Keratinocyte (primary cell): ENCODE measurements at regions not wholly inside any gene's neighbourhood (a gene's known extent, or its start where the extent isn't known, plus 50 kb on each side); places are given as distances from the start of the nearest gene placed in this dataset.

Experiments
- DNase-seq: peaks from one replicate; pipeline ENCODE4 v3.0.0-alpha.2; 2011; ENCODE audit warnings: low read depth, missing footprints, low spot score
- FAIRE-seq: peaks from 2 replicates; lab custom pipeline; 2011; peaks lifted over from hg19 to GRCh38; lab: Jason Lieb, UNC
- H2AFZ ChIP-seq: 2 replicates; pipeline ENCODE4 v1.6.0; 2012; ENCODE audit warnings: low read length, control low read depth, inconsistent platforms; ENCODE audit not compliant: control insufficient read depth
- H3K27ac ChIP-seq: 2 replicates; pipeline ENCODE4 v1.5.1; 2011; ENCODE audit warnings: low read length; ENCODE audit not compliant: control insufficient read depth, insufficient read depth
- H3K27me3 ChIP-seq: 3 replicates; pipeline ENCODE4 v1.6.0; 2011; ENCODE audit warnings: low read length; ENCODE audit not compliant: control insufficient read depth, insufficient read depth; ENCODE audit errors: extremely low read depth
- H3K36me3 ChIP-seq, 2 experiments: 2 replicates in 1 of 2; 3 replicates in 1 of 2; pipeline ENCODE4 v1.5.1; 2011; ENCODE audit warnings: low read length in 2 of 2, mild to moderate bottlenecking in 1 of 2; ENCODE audit not compliant: control insufficient read depth in 2 of 2, insufficient read depth in 2 of 2; ENCODE audit errors: extremely low read depth in 1 of 2
- H3K4me1 ChIP-seq: 3 replicates; pipeline ENCODE4 v1.5.1; 2011; ENCODE audit warnings: low read length; ENCODE audit not compliant: control insufficient read depth, insufficient read depth; ENCODE audit errors: extremely low read depth
- H3K4me2 ChIP-seq: 3 replicates; pipeline ENCODE4 v1.6.0; 2011; ENCODE audit warnings: low read depth, low read length; ENCODE audit not compliant: control insufficient read depth, insufficient read depth; ENCODE audit errors: extremely low read depth
- H3K4me3 ChIP-seq, 3 experiments: fragments of 200-600 bp in 1 of 3; sonication (generic) in 1 of 3; 2 replicates in 2 of 3; 3 replicates in 1 of 3; pipeline ENCODE4 v1.5.1; 2011 to 2016; ENCODE audit warnings: low read length in 3 of 3, mild to moderate bottlenecking in 3 of 3, control low read depth in 2 of 3, inconsistent platforms in 1 of 3, low read depth in 1 of 3, mixed read lengths in 1 of 3, mixed run types in 1 of 3, moderate library complexity in 1 of 3; ENCODE audit not compliant: control insufficient read depth in 2 of 3, insufficient read depth in 2 of 3; ENCODE audit errors: extremely low read depth in 1 of 3
- H3K79me2 ChIP-seq: 2 replicates; pipeline ENCODE4 v1.6.0; 2012; ENCODE audit warnings: low read length; ENCODE audit not compliant: control insufficient read depth, insufficient read depth
- H3K9ac ChIP-seq: 3 replicates; pipeline ENCODE4 v1.6.0; 2011; ENCODE audit warnings: low read length; ENCODE audit not compliant: control insufficient read depth, insufficient read depth; ENCODE audit errors: extremely low read depth
- H3K9me1 ChIP-seq: 3 replicates; pipeline ENCODE4 v1.6.0; 2011; ENCODE audit warnings: low read length; ENCODE audit not compliant: control insufficient read depth, insufficient read depth; ENCODE audit errors: extremely low read depth
- H3K9me3 ChIP-seq: 2 replicates; pipeline ENCODE4 v1.5.1; 2012; ENCODE audit warnings: low read depth, low read length; ENCODE audit not compliant: control insufficient read depth
- H4K20me1 ChIP-seq: 3 replicates; pipeline ENCODE4 v1.6.0; 2011; ENCODE audit warnings: low read length; ENCODE audit not compliant: control insufficient read depth, insufficient read depth; ENCODE audit errors: extremely low read depth
- CTCF ChIP-seq, 3 experiments: IDR thresholded peaks in 1 of 3; conservative IDR thresholded peaks in 1 of 3; optimal IDR thresholded peaks in 1 of 3; 2 replicates in 2 of 3; 3 replicates in 1 of 3; pipeline versions ENCODE3 to v1.5.1; 2011; ENCODE audit warnings: low read length in 3 of 3, mild to moderate bottlenecking in 3 of 3, moderate library complexity in 2 of 3, control low read depth in 1 of 3, inconsistent platforms in 1 of 3; ENCODE audit not compliant: insufficient read depth in 2 of 3; ENCODE audit errors: extremely low read depth in 1 of 3
- EZH2 ChIP-seq: IDR thresholded peaks from one replicate; pipeline ENCODE4 v1.6.1; 2012; ENCODE audit warnings: inconsistent platforms, mild to moderate bottlenecking, low read length, moderate library complexity
- dilution Hi-C: fragments of 300-500 bp; cut with MboI; formaldehyde crosslinking; loops from one replicate; pipeline ENCODE4 v1.7.0; 2020; ENCODE audit warnings: low sequenced_read_pairs; ENCODE audit not compliant: extremely low pct_ligation_motif_present

GRCh38 chr18:75562216-75562615 lies 134.7 kb upstream of the SMIM21 start:
- no peak overlapping the region for H3K4me3 ChIP-seq
- dilution Hi-C loops, result no loop called here

GRCh38 chr18:75558790-75559189 lies 131.3 kb upstream of the SMIM21 start:
- TF ChIP-seq EZH2 (no peak), CTCF (optimal IDR thresholded peaks at IDR 0.05 in 1 of 3, IDR thresholded peaks at IDR 0.05 in 1 of 3, conservative IDR thresholded peaks at IDR 0.05 in 1 of 3; ENCODE audit: extremely low read depth in 1 of 3, insufficient read depth in 2 of 3, low read length in 3 of 3) (no peak)
- Histone ChIP-seq H3K4me2 (no peak overlapping the region), H2AFZ (no peak overlapping the region), H3K4me3 (no peak overlapping the region), H3K27ac (no peak overlapping the region), H3K79me2 (no peaks in the 10 kb centered on the region), H4K20me1 (no peaks in the 10 kb centered on the region), H3K36me3 (no peaks in the 10 kb centered on the region), H3K9me1 (no peaks in the 10 kb centered on the region), H3K9ac (no peak overlapping the region), H3K27me3 (no peaks in the 10 kb centered on the region), H3K9me3 (no peaks in the 10 kb centered on the region), H3K4me1 (no peaks in the 10 kb centered on the region)
- FAIRE-seq (no peak), DNase-seq (no peak)
- dilution Hi-C loops, result no loop called here

More at GRCh38 chr18:75562216-75562615, 134.7 kb upstream of the SMIM21 start:
- no peaks in the 10 kb centered on the region for H3K4me1 ChIP-seq
- no peak overlapping the region for H3K9ac ChIP-seq
- no peaks in the 10 kb centered on the region for H4K20me1 ChIP-seq
- FAIRE-seq (no peak), DNase-seq (no peak)
- no peaks in the 10 kb centered on the region for H3K9me3 ChIP-seq
- H3K36me3 ChIP-seq, result no peaks in the 10 kb centered on the region
- no peak overlapping the region for H2AFZ ChIP-seq
- TF ChIP-seq EZH2 (no peak), CTCF (optimal IDR thresholded peaks at IDR 0.05 in 1 of 3, IDR thresholded peaks at IDR 0.05 in 1 of 3, conservative IDR thresholded peaks at IDR 0.05 in 1 of 3; ENCODE audit: extremely low read depth in 1 of 3, insufficient read depth in 2 of 3, low read length in 3 of 3) (no peak)
- no peak overlapping the region for H3K4me2 ChIP-seq
- no peaks in the 10 kb centered on the region for H3K27me3 ChIP-seq
- no peak overlapping the region for H3K27ac ChIP-seq
- H3K79me2 ChIP-seq, result no peaks in the 10 kb centered on the region
- no peaks in the 10 kb centered on the region for H3K9me1 ChIP-seq
